PC-3 (cell line): ENCODE measurements at regions not wholly inside any gene's neighbourhood (a gene's known extent, or its start where the extent isn't known, plus 50 kb on each side); places are given as distances from the start of the nearest gene placed in this dataset.

Experiments used
- ATAC-seq: fragments of 200-7000 bp; cut with Tn5 transposase; 2 replicates; pipeline ENCODE4 v1.9.1; 2020; ENCODE audit warnings: mild to moderate bottlenecking, moderate library complexity
- BruUV-seq: library from RNA; stranded (reverse); fragments of 400-500 nt; replicated peaks from 2 replicates; lab custom pipeline; 2021; lab: Mats Ljungman, UMichigan
- CTCF ChIA-PET: fragments of 300-600 bp; sonication (Branson Sonifier 250); formaldehyde crosslinking; loops from one replicate; lab custom pipeline; 2022; ENCODE audit warnings: antibody characterized with exemption; lab: Charles Lee
- POLR2A ChIA-PET: fragments of 300-600 bp; sonication (Branson Sonifier 250); formaldehyde crosslinking; loops from one replicate; lab custom pipeline; 2022; ENCODE audit warnings: antibody characterized with exemption; ENCODE audit not compliant: unreplicated experiment; lab: Charles Lee
- DNase-seq: peaks from one replicate; pipeline ENCODE4 v3.0.0-alpha.2; 2015
- H2AFZ ChIP-seq: fragments of 300-600 bp; sonication (generic); 2 replicates; pipeline ENCODE4 v1.6.0; 2016; ENCODE audit warnings: antibody characterized with exemption, low read length
- H3F3A ChIP-seq: fragments of 300-600 bp; sonication (generic); one replicate; pipeline ENCODE4 v1.6.0; 2017; ENCODE audit warnings: antibody characterized with exemption, low read length, control low read depth, mild to moderate bottlenecking; ENCODE audit not compliant: unreplicated experiment
- H3K27ac ChIP-seq: fragments of 300-600 bp; sonication (generic); 2 replicates; pipeline ENCODE4 v1.5.1; 2016; ENCODE audit warnings: mild to moderate bottlenecking, low read length
- H3K27me3 ChIP-seq: fragments of 300-600 bp; sonication (generic); 2 replicates; pipeline ENCODE4 v1.6.1; 2016; ENCODE audit warnings: low read length, mixed read lengths
- H3K36me3 ChIP-seq: fragments of 300-600 bp; sonication (generic); 2 replicates; pipeline ENCODE4 v1.6.1; 2016; ENCODE audit warnings: low read depth, mixed run types, low read length, mixed read lengths
- H3K4me1 ChIP-seq: fragments of 300-600 bp; sonication (generic); 2 replicates; pipeline ENCODE4 v1.5.1; 2016; ENCODE audit warnings: low read length; ENCODE audit not compliant: insufficient read depth
- H3K4me2 ChIP-seq: fragments of 300-600 bp; sonication (generic); 2 replicates; pipeline ENCODE4 v1.6.0; 2016; ENCODE audit warnings: low read length
- H3K4me3 ChIP-seq: fragments of 300-600 bp; sonication (generic); 2 replicates; pipeline ENCODE4 v1.5.1; 2016; ENCODE audit warnings: mild to moderate bottlenecking, low read length, mixed read lengths
- H3K79me2 ChIP-seq: fragments of 300-600 bp; sonication (generic); 2 replicates; pipeline ENCODE4 v1.6.1; 2017; ENCODE audit warnings: low read length, mixed read lengths
- H3K9ac ChIP-seq: fragments of 300-600 bp; sonication (generic); 2 replicates; pipeline ENCODE4 v1.6.0; 2016; ENCODE audit warnings: mild to moderate bottlenecking, low read length
- H3K9me2 ChIP-seq: fragments of 300-600 bp; sonication (generic); replicated peaks from 2 replicates; pipeline ENCODE4 v1.6.1; 2016; ENCODE audit warnings: mixed run types, low read length, mixed read lengths
- H3K9me3 ChIP-seq: fragments of 300-600 bp; sonication (generic); 2 replicates; pipeline ENCODE4 v1.6.1; 2016; ENCODE audit warnings: low read length, mixed read lengths
- H4K20me1 ChIP-seq: fragments of 300-600 bp; sonication (generic); 2 replicates; pipeline ENCODE4 v1.6.1; 2016; ENCODE audit warnings: low read length, mixed read lengths
- EZH2 ChIP-seq: fragments of 300-600 bp; sonication (generic); IDR thresholded peaks from one replicate; pipeline ENCODE4 v1.6.1; 2017; ENCODE audit warnings: antibody characterized with exemption, mild to moderate bottlenecking, low read length; ENCODE audit not compliant: unreplicated experiment
- EZH2phosphoT487 ChIP-seq: fragments of 300-600 bp; sonication (generic); IDR thresholded peaks from 2 replicates; pipeline ENCODE4 v1.6.1; 2018; ENCODE audit warnings: mild to moderate bottlenecking, antibody characterized with exemption, low read length, borderline replicate concordance
- intact Hi-C: fragments of 100-400 bp; cut with micrococcal nuclease; formaldehyde crosslinking; loops from 2 replicates; pipeline ENCODE4 v1.9.0; 2023
- TF ChIP-seq, protein P1 (sequence below): fragments of 300-600 bp; sonication (generic); conservative IDR thresholded peaks from 2 replicates; pipeline ENCODE4 v1.5.1; 2017; ENCODE audit warnings: antibody characterized with exemption, low read depth, mild to moderate bottlenecking, low read length

- Histone ChIP-seq H3K4me3 (no peak overlapping the region), H4K20me1 (no peaks in the 10 kb centered on the region), H3K9me3 (0 out of 2 replicates have a peak, but pooled peaks cover 7% of the 10 kb centered on the region), H3K27ac (peak overlapping the region; percentile 35), H3K79me2 (no peaks in the 10 kb centered on the region), H3K36me3 (no peaks in the 10 kb centered on the region), H3K27me3 (no peaks in the 10 kb centered on the region), H3K4me1 (peaks cover 26% of the 10 kb centered on the region), H2AFZ (0 out of 2 replicates have a peak overlapping the region, but pooled peaks have one; percentile 28), H3K9me2 (no peaks in the 10 kb centered on the region), H3F3A (no peaks in the 10 kb centered on the region), H3K9ac (no peak overlapping the region), H3K4me2 (peak overlapping the region; percentile 2; the same call in 1 of the 2 replicates)
- ChIA-PET CTCF (no interaction called here), POLR2A (no interaction called here)
- intact Hi-C loops: no loop called here
- no peak for TF ChIP-seq EZH2phosphoT487
- no TSS peak for BruUV-seq
- DNase-seq (peak; percentile 86), ATAC-seq (no peak)
These were observed 187.4 kb upstream of the TMEM72 start for GRCh38 chr10:44723619-44724325.

- no peaks in the 10 kb centered on the region for H3K36me3 ChIP-seq
- H2AFZ ChIP-seq: no peak overlapping the region
- H3K9me2 ChIP-seq: no peaks in the 10 kb centered on the region
- DNase-seq (peak; percentile 70), ATAC-seq (no peak)
- peak overlapping the region; percentile 2; the same call in 1 of the 2 replicates for H3K4me2 ChIP-seq
- H3F3A ChIP-seq: no peaks in the 10 kb centered on the region
- no peak overlapping the region for H3K9ac ChIP-seq
- H4K20me1 ChIP-seq: no peaks in the 10 kb centered on the region
- no peaks in the 10 kb centered on the region for H3K27me3 ChIP-seq
- ChIA-PET CTCF (no interaction called here), POLR2A (no interaction called here)
- no peaks in the 10 kb centered on the region for H3K79me2 ChIP-seq
- BruUV-seq: no TSS peak
- intact Hi-C loops: no loop called here
- 0 out of 2 replicates have a peak, but pooled peaks cover 7% of the 10 kb centered on the region for H3K9me3 ChIP-seq
- TF ChIP-seq EZH2phosphoT487: no peak
- TF ChIP-seq, protein P1, sequence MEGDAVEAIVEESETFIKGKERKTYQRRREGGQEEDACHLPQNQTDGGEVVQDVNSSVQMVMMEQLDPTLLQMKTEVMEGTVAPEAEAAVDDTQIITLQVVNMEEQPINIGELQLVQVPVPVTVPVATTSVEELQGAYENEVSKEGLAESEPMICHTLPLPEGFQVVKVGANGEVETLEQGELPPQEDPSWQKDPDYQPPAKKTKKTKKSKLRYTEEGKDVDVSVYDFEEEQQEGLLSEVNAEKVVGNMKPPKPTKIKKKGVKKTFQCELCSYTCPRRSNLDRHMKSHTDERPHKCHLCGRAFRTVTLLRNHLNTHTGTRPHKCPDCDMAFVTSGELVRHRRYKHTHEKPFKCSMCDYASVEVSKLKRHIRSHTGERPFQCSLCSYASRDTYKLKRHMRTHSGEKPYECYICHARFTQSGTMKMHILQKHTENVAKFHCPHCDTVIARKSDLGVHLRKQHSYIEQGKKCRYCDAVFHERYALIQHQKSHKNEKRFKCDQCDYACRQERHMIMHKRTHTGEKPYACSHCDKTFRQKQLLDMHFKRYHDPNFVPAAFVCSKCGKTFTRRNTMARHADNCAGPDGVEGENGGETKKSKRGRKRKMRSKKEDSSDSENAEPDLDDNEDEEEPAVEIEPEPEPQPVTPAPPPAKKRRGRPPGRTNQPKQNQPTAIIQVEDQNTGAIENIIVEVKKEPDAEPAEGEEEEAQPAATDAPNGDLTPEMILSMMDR: no peak
- no peak for TF ChIP-seq EZH2
- no peak overlapping the region for H3K4me3 ChIP-seq
- peaks cover 26% of the 10 kb centered on the region for H3K4me1 ChIP-seq
- H3K27ac ChIP-seq: peak overlapping the region; percentile 18
These were observed 186.5 kb upstream of the TMEM72 start for GRCh38 chr10:44724415-44725174.

DNA sequence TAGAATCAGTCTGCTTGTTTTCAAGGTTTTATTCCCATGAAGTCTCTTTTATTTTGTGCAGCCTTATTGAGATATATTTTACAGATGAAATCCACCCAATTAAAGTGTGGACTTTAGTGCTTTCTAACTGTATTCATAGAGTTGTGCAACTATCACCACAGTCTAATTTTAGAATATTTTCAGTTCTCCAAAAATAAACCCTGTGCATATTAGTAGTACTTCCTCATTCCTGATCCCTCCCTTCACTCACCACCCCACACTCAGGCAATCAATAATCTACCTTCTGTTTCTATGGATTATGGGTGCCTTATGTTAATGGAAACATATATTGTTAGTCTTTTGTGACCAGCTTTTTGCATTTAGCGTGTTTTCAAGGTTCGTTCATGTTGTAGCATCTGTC is 185.7 kb upstream of the TMEM72 start:
- intact Hi-C loops: no loop called here
- Histone ChIP-seq H3K4me3 (no peak overlapping the region), H3K9me3 (0 out of 2 replicates have a peak, but pooled peaks cover 7% of the 10 kb centered on the region), H3F3A (no peaks in the 10 kb centered on the region), H3K27me3 (no peaks in the 10 kb centered on the region), H2AFZ (no peak overlapping the region), H4K20me1 (no peaks in the 10 kb centered on the region), H3K4me1 (peaks cover 26% of the 10 kb centered on the region), H3K36me3 (no peaks in the 10 kb centered on the region), H3K4me2 (0 out of 2 replicates have a peak overlapping the region, but pooled peaks have one; percentile 2), H3K27ac (peak overlapping the region; percentile 18), H3K9me2 (no peaks in the 10 kb centered on the region), H3K9ac (no peak overlapping the region), H3K79me2 (no peaks in the 10 kb centered on the region)
- DNase-seq (no peak), ATAC-seq (no peak)
- CTCF ChIA-PET: no interaction called here
- TF ChIP-seq, protein P1: no peak
- TF ChIP-seq EZH2: no peak
- no peak for TF ChIP-seq EZH2phosphoT487
- BruUV-seq: no TSS peak
- POLR2A ChIA-PET: no interaction called here
